HCT116 (cell line): ENCODE measurements at regions not wholly inside any gene's neighbourhood (a gene's known extent, or its start where the extent isn't known, plus 50 kb on each side); places are given as distances from the start of the nearest gene placed in this dataset.

Experiments used
- ATAC-seq: fragments of 200-7000 bp; cut with Tn5 transposase; 2 replicates; pipeline ENCODE4 v1.9.1; 2020; ENCODE audit warnings: mild to moderate bottlenecking, moderate library complexity
- BruUV-seq: library from RNA; stranded (reverse); fragments of 400-500 nt; replicated peaks from 2 replicates; lab custom pipeline; 2021; lab: Mats Ljungman, UMichigan
- CTCF ChIA-PET: fragments of 300-600 bp; sonication (Branson Sonifier 250); formaldehyde crosslinking; loops from one replicate; lab custom pipeline; 2021; ENCODE audit warnings: antibody characterized with exemption; lab: Charles Lee
- POLR2A ChIA-PET: fragments of 300-600, 350-600 bp; sonication (Branson Sonifier 250); formaldehyde crosslinking; loops from one replicate; lab custom pipeline; 2021; ENCODE audit warnings: antibody characterized with exemption; lab: Charles Lee
- RAD21 ChIA-PET, 2 experiments: fragments of 300-600 bp; sonication (Branson Sonifier 250); formaldehyde crosslinking; loops; one replicate each; lab custom pipeline; 2023; ENCODE audit warnings: low total read pairs in 2 of 2; ENCODE audit not compliant: uncharacterized antibody in 2 of 2, unreplicated experiment in 2 of 2, low non-redundant PET in 1 of 2; lab: Charles Lee
- DNase-seq: peaks from one replicate; pipeline ENCODE4 v3.0.0-alpha.2; 2010; ENCODE audit warnings: low read depth, low spot score
- H2AFZ ChIP-seq: fragments of 200-600 bp; shearing (Covaris generic), sonication (generic); 2 replicates; pipeline ENCODE4 v1.6.1; 2017; ENCODE audit warnings: low read depth, mixed run types, mixed read lengths, antibody characterized with exemption, low read length; ENCODE audit not compliant: poor library complexity, severe bottlenecking
- H3K27ac ChIP-seq: 2 replicates; pipeline ENCODE4 v1.5.1; 2012; ENCODE audit warnings: low read depth, low read length
- H3K27me3 ChIP-seq: fragments of 200-600 bp; sonication (generic); 2 replicates; pipeline ENCODE4 v1.6.1; 2016; ENCODE audit warnings: mixed run types, low read length, mixed read lengths; ENCODE audit not compliant: insufficient read depth
- H3K36me3 ChIP-seq, 2 experiments: fragments of 200-500 bp in 1 of 2; fragments of 200-600 bp in 1 of 2; sonication (Bioruptor generic) in 1 of 2; sonication (generic) in 1 of 2; 2 replicates each; pipeline versions ENCODE4 v1.5.1 to v1.6.1; 2014 to 2016; ENCODE audit warnings: low read length in 2 of 2, inconsistent platforms in 1 of 2, mixed read lengths in 1 of 2, mixed run types in 1 of 2; ENCODE audit not compliant: insufficient read depth in 2 of 2, control insufficient read depth in 1 of 2
- H3K4me1 ChIP-seq, 2 experiments: fragments of 200-600 bp in 1 of 2; sonication (generic) in 1 of 2; 2 replicates each; pipeline versions ENCODE4 v1.5.1 to v1.6.1; 2012 to 2017; ENCODE audit warnings: low read length in 2 of 2, inconsistent platforms in 1 of 2, mild to moderate bottlenecking in 1 of 2, mixed read lengths in 1 of 2, mixed run types in 1 of 2, moderate library complexity in 1 of 2; ENCODE audit not compliant: insufficient read depth in 2 of 2, control insufficient read depth in 1 of 2
- H3K4me2 ChIP-seq: fragments of 200-600 bp; sonication (generic); 2 replicates; pipeline ENCODE4 v1.6.1; 2017; ENCODE audit warnings: mixed run types, low read length, mixed read lengths
- H3K4me3 ChIP-seq, 2 experiments: fragments of 200-600 bp in 1 of 2; sonication (generic) in 1 of 2; replicated peaks in 1 of 2; 2 replicates each; pipeline ENCODE4 v1.5.1; 2011 to 2016; ENCODE audit warnings: low read length in 2 of 2, control low read depth in 1 of 2, low read depth in 1 of 2, mild to moderate bottlenecking in 1 of 2, mixed read lengths in 1 of 2, mixed run types in 1 of 2
- H3K79me2 ChIP-seq: fragments of 200-600 bp; sonication (generic); 2 replicates; pipeline ENCODE4 v1.6.1; 2017; ENCODE audit warnings: mild to moderate bottlenecking, mixed run types, low read length, moderate library complexity, mixed read lengths; ENCODE audit not compliant: insufficient read depth
- H3K9ac ChIP-seq: fragments of 200-600 bp; sonication (generic); 2 replicates; pipeline ENCODE4 v1.6.1; 2016; ENCODE audit warnings: low read length, mixed read lengths
- H3K9me2 ChIP-seq: fragments of 200-600 bp; sonication (generic), shearing (Covaris generic); 2 replicates; pipeline ENCODE4 v1.6.1; 2017; ENCODE audit warnings: mixed run types, mild to moderate bottlenecking, moderate library complexity; ENCODE audit not compliant: insufficient read depth
- H3K9me3 ChIP-seq, 2 experiments: fragments of 200-500 bp in 1 of 2; fragments of 200-600 bp in 1 of 2; sonication (Bioruptor generic) in 1 of 2; sonication (generic) in 1 of 2; 2 replicates each; pipeline ENCODE4 v1.6.1; 2014 to 2017; ENCODE audit warnings: low read length in 2 of 2, mixed read lengths in 2 of 2, inconsistent platforms in 1 of 2, low read depth in 1 of 2, mild to moderate bottlenecking in 1 of 2, mixed run types in 1 of 2, moderate library complexity in 1 of 2; ENCODE audit not compliant: control insufficient read depth in 1 of 2, insufficient read depth in 1 of 2
- H4K20me1 ChIP-seq: fragments of 200-600 bp; sonication (generic), shearing (Covaris generic); 2 replicates; pipeline ENCODE4 v1.6.1; 2017; ENCODE audit warnings: mixed run types, mild to moderate bottlenecking, moderate library complexity; ENCODE audit not compliant: insufficient read depth
- ATF3 ChIP-seq: IDR thresholded peaks from 2 replicates; pipeline ENCODE4 v1.6.1; 2012
- CEBPB ChIP-seq: IDR thresholded peaks from 2 replicates; pipeline ENCODE4 v1.6.1; 2012; ENCODE audit warnings: low read depth
- EGR1 ChIP-seq: IDR thresholded peaks from 2 replicates; pipeline ENCODE4 v1.6.1; 2012; ENCODE audit warnings: low read depth
- POLR2A ChIP-seq: IDR thresholded peaks from 2 replicates; pipeline ENCODE4 v1.7.0; 2011; ENCODE audit warnings: borderline replicate concordance; ENCODE audit not compliant: insufficient read depth, insufficient read length; ENCODE audit errors: extremely low read depth
- REST ChIP-seq: IDR thresholded peaks from 2 replicates; pipeline ENCODE4 v1.6.1; 2012; ENCODE audit warnings: low read depth
- SP1 ChIP-seq: IDR thresholded peaks from 2 replicates; pipeline ENCODE4 v1.6.1; 2012; ENCODE audit warnings: low read depth
- TCF7L2 ChIP-seq: IDR thresholded peaks from 2 replicates; pipeline ENCODE4 v1.7.0; 2011; ENCODE audit warnings: borderline replicate concordance, inconsistent platforms; ENCODE audit not compliant: insufficient read depth, insufficient read length; ENCODE audit errors: extremely low read depth
- YY1 ChIP-seq: IDR thresholded peaks from 2 replicates; pipeline ENCODE4 v1.6.1; 2011; ENCODE audit warnings: low read length, low read depth, moderate library complexity, mild to moderate bottlenecking; ENCODE audit not compliant: insufficient replicate concordance; ENCODE audit errors: extremely low read depth
- ZNF274 ChIP-seq: fragments of 200-500 bp; sonication (Bioruptor generic); IDR thresholded peaks from 2 replicates; pipeline ENCODE4 v1.6.1; 2014; ENCODE audit warnings: mild to moderate bottlenecking, low read depth, low read length, inconsistent platforms
- intact Hi-C: fragments of 100-400 bp; cut with micrococcal nuclease; formaldehyde crosslinking; loops from 2 replicates; pipeline ENCODE4 v1.10.0; 2022

GRCh38 chr6:51323056-51323455 lies 504.4 kb downstream of the TFAP2B start:
- Histone ChIP-seq H3K4me3 (no peak overlapping the region), H3K9ac (no peak overlapping the region), H3K36me3 (no peaks in the 10 kb centered on the region), H3K4me2 (no peak overlapping the region), H3K27ac (no peak overlapping the region), H3K9me3 (peaks cover 5 to 12% of the 10 kb centered on the region in 2 experiments; a peak in 2 of 4 replicates), H3K27me3 (no peaks in the 10 kb centered on the region), H3K4me1 (no peaks in the 10 kb centered on the region), H2AFZ (no peak overlapping the region), H3K79me2 (no peaks in the 10 kb centered on the region), H4K20me1 (no peaks in the 10 kb centered on the region), H3K9me2 (no peaks in the 10 kb centered on the region)
- CTCF ChIA-PET: no interaction called here
- POLR2A ChIA-PET: no interaction called here
- TF ChIP-seq YY1 (no peak), REST (no peak), ATF3 (no peak), SP1 (no peak), EGR1 (no peak), ZNF274 (no peak), CEBPB (no peak), POLR2A (no peak), TCF7L2 (no peak)
- DNase-seq: no peak
- intact Hi-C loops: no loop called here
- no peak for ATAC-seq
- BruUV-seq: no TSS peak
- RAD21 ChIA-PET: no interaction called here
